ENCODE measurements at regions not wholly inside any gene's neighbourhood (a gene's known extent, or its start where the extent isn't known, plus 50 kb on each side); places are given as distances from the start of the nearest gene placed in this dataset.
A peak's percentile ranks its signal among the peaks of the same experiment; 100 is the strongest.
"Not testable (repeated sequence)": the region's sequence is repeated elsewhere in the genome, so short reads cannot be mapped to it uniquely, and the experiment has no call there.

GRCh38 chr4:8963533-8963932 is 91.9 kb upstream of the HMX1 start:
- DNase-seq (ENCODE audit: extremely low read depth in 1 of 4, low spot score in 3 of 4); H3K4me2 ChIP-seq (ENCODE audit: insufficient read depth, low read length); intact Hi-C loops (cut with micrococcal nuclease); H3K79me2 ChIP-seq (ENCODE audit: control insufficient read depth, insufficient read depth, low read length); ATAC-seq; H4K20me1 ChIP-seq (replicated peaks; ENCODE audit: control insufficient read depth, insufficient read depth, low read length); H3K4me1 ChIP-seq (replicated peaks in 1 of 2; ENCODE audit: control insufficient read depth in 2 of 2, insufficient read depth in 2 of 2, low read length in 2 of 2); POLR2A ChIA-PET; H3K27ac ChIP-seq (ENCODE audit: extremely low read depth, low read depth, low read length); CTCF ChIA-PET (ENCODE audit: low intra/inter-chr PET ratio); FAIRE-seq; H3K36me3 ChIP-seq (ENCODE audit: control insufficient read depth, insufficient read depth, low read length); H3K27me3 ChIP-seq (ENCODE audit: control insufficient read depth in 2 of 2, insufficient read depth in 2 of 2, low read length in 2 of 2); H3K4me3 ChIP-seq; in situ Hi-C loops (cut with MboI); H3K9me3 ChIP-seq (replicated peaks; ENCODE audit: control insufficient read depth, insufficient read depth, low read depth, low read length); H3K9ac ChIP-seq (ENCODE audit: insufficient read depth in 1 of 2, low read depth in 2 of 2, low read length in 2 of 2); BruUV-seq (replicated peaks); H3K9me1 ChIP-seq (ENCODE audit: control insufficient read depth, insufficient read depth, low read length); H2AFZ ChIP-seq (ENCODE audit: low read depth, low read length): not testable (repeated sequence)
- WGBS (ENCODE audit: insufficient coverage, low coverage, missing lambda C conversion rate): 30% methylated on average over 12 of the region's 41 CpGs

DNA sequence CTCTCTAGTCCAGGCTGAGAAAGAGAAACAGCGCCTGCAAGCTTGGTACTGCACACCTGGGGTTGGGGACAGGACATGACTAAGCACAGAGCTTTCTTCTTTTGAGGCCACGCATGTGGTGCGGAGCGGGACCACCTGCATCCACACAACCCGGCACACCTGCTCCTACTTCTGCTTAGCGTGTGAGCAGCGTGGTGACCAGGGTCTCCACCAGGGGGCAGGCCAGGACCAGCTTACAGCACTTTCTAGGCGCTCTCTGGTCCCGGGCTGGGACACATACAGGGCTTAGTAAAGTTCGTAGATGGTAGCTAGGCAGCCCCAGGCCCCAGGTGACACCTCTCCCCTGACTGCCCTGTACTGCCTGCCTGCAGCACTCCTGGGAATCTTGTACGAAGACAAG is 89.7 kb upstream of the HMX1 start:
- intact Hi-C loops (cut with micrococcal nuclease); H3K79me2 ChIP-seq (ENCODE audit: control insufficient read depth, insufficient read depth, low read length); H3K9ac ChIP-seq (ENCODE audit: insufficient read depth in 1 of 2, low read depth in 2 of 2, low read length in 2 of 2); FAIRE-seq; BruUV-seq (replicated peaks); H2AFZ ChIP-seq (ENCODE audit: low read depth, low read length); POLR2A ChIA-PET; H4K20me1 ChIP-seq (replicated peaks; ENCODE audit: control insufficient read depth, insufficient read depth, low read length); H3K4me1 ChIP-seq (replicated peaks in 1 of 2; ENCODE audit: control insufficient read depth in 2 of 2, insufficient read depth in 2 of 2, low read length in 2 of 2); CTCF ChIA-PET (ENCODE audit: low intra/inter-chr PET ratio); H3K27ac ChIP-seq (ENCODE audit: extremely low read depth, low read depth, low read length); H3K27me3 ChIP-seq (ENCODE audit: control insufficient read depth in 2 of 2, insufficient read depth in 2 of 2, low read length in 2 of 2); H3K36me3 ChIP-seq (ENCODE audit: control insufficient read depth, insufficient read depth, low read length); ATAC-seq; H3K9me3 ChIP-seq (replicated peaks; ENCODE audit: control insufficient read depth, insufficient read depth, low read depth, low read length); in situ Hi-C loops (cut with MboI); H3K4me3 ChIP-seq; H3K9me1 ChIP-seq (ENCODE audit: control insufficient read depth, insufficient read depth, low read length); H3K4me2 ChIP-seq (ENCODE audit: insufficient read depth, low read length): not testable (repeated sequence)
- 3% methylated on average over 6 of the region's 11 CpGs for WGBS (ENCODE audit: insufficient coverage, low coverage, missing lambda C conversion rate)
- TF ChIP-seq RAD21 (CRISPR knock-in tag; conservative IDR thresholded peaks at IDR 0.05 in 1 of 2, IDR thresholded peaks at IDR 0.05 in 1 of 2): peak; percentile 9 to 46; a peak in 2 of 4 replicates
- TF ChIP-seq SMC3 (conservative IDR thresholded peaks at IDR 0.05; ENCODE audit: insufficient read depth, low read depth, low read length): peak; percentile 41; the same call in 1 of the 2 replicates
- TF ChIP-seq, protein P1, sequence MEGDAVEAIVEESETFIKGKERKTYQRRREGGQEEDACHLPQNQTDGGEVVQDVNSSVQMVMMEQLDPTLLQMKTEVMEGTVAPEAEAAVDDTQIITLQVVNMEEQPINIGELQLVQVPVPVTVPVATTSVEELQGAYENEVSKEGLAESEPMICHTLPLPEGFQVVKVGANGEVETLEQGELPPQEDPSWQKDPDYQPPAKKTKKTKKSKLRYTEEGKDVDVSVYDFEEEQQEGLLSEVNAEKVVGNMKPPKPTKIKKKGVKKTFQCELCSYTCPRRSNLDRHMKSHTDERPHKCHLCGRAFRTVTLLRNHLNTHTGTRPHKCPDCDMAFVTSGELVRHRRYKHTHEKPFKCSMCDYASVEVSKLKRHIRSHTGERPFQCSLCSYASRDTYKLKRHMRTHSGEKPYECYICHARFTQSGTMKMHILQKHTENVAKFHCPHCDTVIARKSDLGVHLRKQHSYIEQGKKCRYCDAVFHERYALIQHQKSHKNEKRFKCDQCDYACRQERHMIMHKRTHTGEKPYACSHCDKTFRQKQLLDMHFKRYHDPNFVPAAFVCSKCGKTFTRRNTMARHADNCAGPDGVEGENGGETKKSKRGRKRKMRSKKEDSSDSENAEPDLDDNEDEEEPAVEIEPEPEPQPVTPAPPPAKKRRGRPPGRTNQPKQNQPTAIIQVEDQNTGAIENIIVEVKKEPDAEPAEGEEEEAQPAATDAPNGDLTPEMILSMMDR (IDR thresholded peaks at IDR 0.05 in 2 of 3, conservative IDR thresholded peaks at IDR 0.05 in 1 of 3; ENCODE audit: insufficient read depth in 2 of 3, low read depth in 1 of 3, low read length in 3 of 3): peak; percentile 46 to 51 (median 51); a peak in 5 of 6 replicates
- DNase-seq (ENCODE audit: extremely low read depth in 1 of 4, low spot score in 3 of 4): peak in 3 of 4 experiments; percentile 22 to 71 (median 27)

- H3K9me1 ChIP-seq (ENCODE audit: control insufficient read depth, insufficient read depth, low read length); intact Hi-C loops (cut with micrococcal nuclease); H3K9me3 ChIP-seq (replicated peaks; ENCODE audit: control insufficient read depth, insufficient read depth, low read depth, low read length); H2AFZ ChIP-seq (ENCODE audit: low read depth, low read length); POLR2A ChIA-PET; H3K27me3 ChIP-seq (ENCODE audit: control insufficient read depth in 2 of 2, insufficient read depth in 2 of 2, low read length in 2 of 2); BruUV-seq (replicated peaks); H3K4me1 ChIP-seq (replicated peaks in 1 of 2; ENCODE audit: control insufficient read depth in 2 of 2, insufficient read depth in 2 of 2, low read length in 2 of 2); in situ Hi-C loops (cut with MboI); H3K4me2 ChIP-seq (ENCODE audit: insufficient read depth, low read length); ATAC-seq; FAIRE-seq; H3K9ac ChIP-seq (ENCODE audit: insufficient read depth in 1 of 2, low read depth in 2 of 2, low read length in 2 of 2); H3K79me2 ChIP-seq (ENCODE audit: control insufficient read depth, insufficient read depth, low read length); DNase-seq (ENCODE audit: extremely low read depth in 1 of 4, low spot score in 3 of 4); H4K20me1 ChIP-seq (replicated peaks; ENCODE audit: control insufficient read depth, insufficient read depth, low read length); H3K27ac ChIP-seq (ENCODE audit: extremely low read depth, low read depth, low read length); CTCF ChIA-PET (ENCODE audit: low intra/inter-chr PET ratio); H3K36me3 ChIP-seq (ENCODE audit: control insufficient read depth, insufficient read depth, low read length); H3K4me3 ChIP-seq: not testable (repeated sequence)
- WGBS (ENCODE audit: insufficient coverage, low coverage, missing lambda C conversion rate): 0% methylated on average over 5 of the region's 18 CpGs
Measured at GRCh38 chr4:8959471-8959870, 87.8 kb upstream of the HMX1 start.

All from K562 (cell line).